ENCODE measurements at regions not wholly inside any gene's neighbourhood (a gene's known extent, or its start where the extent isn't known, plus 50 kb on each side); places are given as distances from the start of the nearest gene placed in this dataset.

DNA sequence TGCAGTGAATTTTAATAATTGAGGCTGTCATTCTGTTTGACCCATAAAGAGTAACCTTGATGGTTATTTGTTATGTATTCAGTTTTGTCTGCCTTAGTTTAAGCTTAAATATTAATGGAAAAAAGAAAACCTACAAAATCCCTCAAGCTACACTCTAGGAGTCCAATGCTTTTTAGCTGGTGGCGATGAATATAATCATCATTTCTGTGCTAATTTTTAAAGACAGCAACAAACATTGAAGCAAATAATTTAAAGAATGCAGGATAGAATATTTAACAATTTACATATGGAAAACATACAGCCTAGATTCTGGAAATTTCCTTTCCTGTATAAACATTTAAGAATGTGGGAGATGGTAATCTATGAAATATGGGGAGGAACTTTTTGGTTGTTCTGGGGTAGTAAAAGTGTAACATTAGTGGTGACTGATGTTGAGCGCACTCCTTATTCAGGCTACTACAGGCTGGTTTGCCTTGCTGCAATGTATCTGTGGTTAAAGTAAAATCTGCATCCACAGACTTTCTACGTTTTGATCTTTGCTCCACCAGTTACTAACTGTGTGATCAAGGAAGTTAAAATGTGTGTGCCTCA lies 287.9 kb upstream of the DEFB112 start:
- TF ChIP-seq POLR2AphosphoS5 (IDR thresholded peaks at IDR 0.05; ENCODE audit: borderline replicate concordance, low read depth, low read length) (no peak), EZH2 (IDR thresholded peaks at IDR 0.05) (no peak), FOXP2 (optimal IDR thresholded peaks at IDR 0.05; ENCODE audit: control extremely low read depth, extremely low read length, insufficient read depth) (no peak)
